ENCODE measurements at regions not wholly inside any gene's neighbourhood (a gene's known extent, or its start where the extent isn't known, plus 50 kb on each side); places are given as distances from the start of the nearest gene placed in this dataset.

DNA sequence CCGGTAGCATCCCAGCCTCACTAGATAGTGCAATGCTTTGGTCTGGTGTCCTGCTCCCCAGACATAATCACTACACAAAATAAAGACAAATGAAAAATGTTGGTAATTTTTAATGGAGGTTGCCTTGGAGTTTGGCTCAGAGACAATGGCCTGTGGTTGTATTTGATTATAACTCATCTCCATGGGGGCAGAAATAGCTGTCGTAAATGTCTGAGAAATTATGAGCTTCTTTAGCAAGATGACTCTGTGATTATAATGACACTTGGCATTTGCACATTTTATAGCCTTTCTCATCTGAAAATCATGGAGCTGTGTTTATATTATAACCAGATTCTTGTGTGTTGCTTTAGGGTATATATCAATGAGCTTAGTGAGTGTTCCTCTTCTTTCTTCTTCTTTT is 1779.7 kb upstream of the CELF4 start:
- no peaks in the 10 kb centered on the region for H4K20me1 ChIP-seq (ENCODE audit: control insufficient read depth, insufficient read depth, low read depth, low read length)
- H3K4me1 ChIP-seq (ENCODE audit: control insufficient read depth, low read length): no peaks in the 10 kb centered on the region
- no peak overlapping the region for H3K27ac ChIP-seq (ENCODE audit: low read depth, low read length)
- no peaks in the 10 kb centered on the region for H3K9me2 ChIP-seq (replicated peaks; ENCODE audit: control insufficient read depth, low read length)
- H3F3A ChIP-seq (ENCODE audit: control insufficient read depth, insufficient read depth): no peaks in the 10 kb centered on the region
- no peaks in the 10 kb centered on the region for H3K27me3 ChIP-seq (ENCODE audit: control insufficient read depth, low read length)
- no peaks in the 10 kb centered on the region for H3K36me3 ChIP-seq (ENCODE audit: control insufficient read depth, low read length)
- no peak overlapping the region for H3K4me3 ChIP-seq (ENCODE audit: low read length)
- no peaks in the 10 kb centered on the region for H3K79me2 ChIP-seq (ENCODE audit: control insufficient read depth, low read length)
- TF ChIP-seq, protein P1, sequence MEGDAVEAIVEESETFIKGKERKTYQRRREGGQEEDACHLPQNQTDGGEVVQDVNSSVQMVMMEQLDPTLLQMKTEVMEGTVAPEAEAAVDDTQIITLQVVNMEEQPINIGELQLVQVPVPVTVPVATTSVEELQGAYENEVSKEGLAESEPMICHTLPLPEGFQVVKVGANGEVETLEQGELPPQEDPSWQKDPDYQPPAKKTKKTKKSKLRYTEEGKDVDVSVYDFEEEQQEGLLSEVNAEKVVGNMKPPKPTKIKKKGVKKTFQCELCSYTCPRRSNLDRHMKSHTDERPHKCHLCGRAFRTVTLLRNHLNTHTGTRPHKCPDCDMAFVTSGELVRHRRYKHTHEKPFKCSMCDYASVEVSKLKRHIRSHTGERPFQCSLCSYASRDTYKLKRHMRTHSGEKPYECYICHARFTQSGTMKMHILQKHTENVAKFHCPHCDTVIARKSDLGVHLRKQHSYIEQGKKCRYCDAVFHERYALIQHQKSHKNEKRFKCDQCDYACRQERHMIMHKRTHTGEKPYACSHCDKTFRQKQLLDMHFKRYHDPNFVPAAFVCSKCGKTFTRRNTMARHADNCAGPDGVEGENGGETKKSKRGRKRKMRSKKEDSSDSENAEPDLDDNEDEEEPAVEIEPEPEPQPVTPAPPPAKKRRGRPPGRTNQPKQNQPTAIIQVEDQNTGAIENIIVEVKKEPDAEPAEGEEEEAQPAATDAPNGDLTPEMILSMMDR (IDR thresholded peaks at IDR 0.05; ENCODE audit: low read depth, low read length, poor library complexity, severe bottlenecking): no peak
- TF ChIP-seq EZH2phosphoT487 (IDR thresholded peaks at IDR 0.05; ENCODE audit: borderline replicate concordance, low read length): no peak
- H3K9me3 ChIP-seq (ENCODE audit: control insufficient read depth, insufficient read depth, low read length): no peaks in the 10 kb centered on the region; the same call in 1 of the 2 replicates
- no peak overlapping the region for H3K4me2 ChIP-seq (ENCODE audit: low read length)

DNA sequence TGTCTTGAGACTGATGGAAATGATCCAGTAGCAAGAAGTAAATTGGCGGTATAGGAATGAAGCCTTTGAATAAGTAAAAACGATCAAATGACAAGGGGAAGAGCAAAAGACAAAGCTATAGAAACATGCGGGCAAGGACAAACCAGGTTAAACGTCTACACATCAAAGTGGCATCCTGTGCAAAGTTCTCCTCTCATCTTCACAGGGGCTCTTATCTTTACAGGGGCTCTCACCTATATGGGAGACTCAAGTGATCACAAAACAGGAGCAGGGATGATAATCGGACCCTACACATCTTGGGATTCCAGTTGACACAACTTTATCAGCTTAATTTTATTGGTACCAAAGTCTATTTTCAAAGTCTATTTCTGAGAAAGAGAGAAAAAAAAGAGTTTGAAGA is 1778.9 kb upstream of the CELF4 start:
- Histone ChIP-seq H3K4me3 (ENCODE audit: low read length) (no peak overlapping the region), H3K79me2 (ENCODE audit: control insufficient read depth, low read length) (no peaks in the 10 kb centered on the region), H3K4me1 (ENCODE audit: control insufficient read depth, low read length) (no peaks in the 10 kb centered on the region), H3K9me2 (replicated peaks; ENCODE audit: control insufficient read depth, low read length) (no peaks in the 10 kb centered on the region), H3K27me3 (ENCODE audit: control insufficient read depth, low read length) (no peaks in the 10 kb centered on the region), H3K9me3 (ENCODE audit: control insufficient read depth, insufficient read depth, low read length) (no peaks in the 10 kb centered on the region; the same call in 1 of the 2 replicates), H3K4me2 (ENCODE audit: low read length) (no peak overlapping the region), H3F3A (ENCODE audit: control insufficient read depth, insufficient read depth) (no peaks in the 10 kb centered on the region), H4K20me1 (ENCODE audit: control insufficient read depth, insufficient read depth, low read depth, low read length) (no peaks in the 10 kb centered on the region), H3K27ac (ENCODE audit: low read depth, low read length) (no peak overlapping the region), H3K36me3 (ENCODE audit: control insufficient read depth, low read length) (no peaks in the 10 kb centered on the region)
- no peak for TF ChIP-seq EZH2phosphoT487 (IDR thresholded peaks at IDR 0.05; ENCODE audit: borderline replicate concordance, low read length)

- Histone ChIP-seq H3K27ac (ENCODE audit: low read depth, low read length) (no peak overlapping the region), H3K79me2 (ENCODE audit: control insufficient read depth, low read length) (no peaks in the 10 kb centered on the region), H3K9me2 (replicated peaks; ENCODE audit: control insufficient read depth, low read length) (no peaks in the 10 kb centered on the region), H3K9me3 (ENCODE audit: control insufficient read depth, insufficient read depth, low read length) (no peaks in the 10 kb centered on the region), H4K20me1 (ENCODE audit: control insufficient read depth, insufficient read depth, low read depth, low read length) (no peaks in the 10 kb centered on the region), H3K4me3 (ENCODE audit: low read length) (no peak overlapping the region), H3K4me1 (ENCODE audit: control insufficient read depth, low read length) (no peaks in the 10 kb centered on the region), H3F3A (ENCODE audit: control insufficient read depth, insufficient read depth) (no peaks in the 10 kb centered on the region), H3K4me2 (ENCODE audit: low read length) (no peak overlapping the region), H3K27me3 (ENCODE audit: control insufficient read depth, low read length) (no peaks in the 10 kb centered on the region), H3K36me3 (ENCODE audit: control insufficient read depth, low read length) (no peaks in the 10 kb centered on the region)
- TF ChIP-seq, protein P1 (IDR thresholded peaks at IDR 0.05; ENCODE audit: low read depth, low read length, poor library complexity, severe bottlenecking): no peak
- no peak for TF ChIP-seq EZH2phosphoT487 (IDR thresholded peaks at IDR 0.05; ENCODE audit: borderline replicate concordance, low read length)
Observed at GRCh38 chr18:39341129-39341528, 1775.5 kb upstream of the CELF4 start.

- TF ChIP-seq, protein P1 (IDR thresholded peaks at IDR 0.05; ENCODE audit: low read depth, low read length, poor library complexity, severe bottlenecking): no peak
- TF ChIP-seq EZH2phosphoT487 (IDR thresholded peaks at IDR 0.05; ENCODE audit: borderline replicate concordance, low read length): no peak
- no peaks in the 10 kb centered on the region for H3K4me1 ChIP-seq (ENCODE audit: control insufficient read depth, low read length)
- no peaks in the 10 kb centered on the region for H3K27me3 ChIP-seq (ENCODE audit: control insufficient read depth, low read length)
- H3K27ac ChIP-seq (ENCODE audit: low read depth, low read length): no peak overlapping the region
- no peaks in the 10 kb centered on the region for H3K79me2 ChIP-seq (ENCODE audit: control insufficient read depth, low read length)
- H3K4me2 ChIP-seq (ENCODE audit: low read length): no peak overlapping the region
- no peaks in the 10 kb centered on the region for H3K9me3 ChIP-seq (ENCODE audit: control insufficient read depth, insufficient read depth, low read length)
- no peak overlapping the region for H3K4me3 ChIP-seq (ENCODE audit: low read length)
- H3K9me2 ChIP-seq (replicated peaks; ENCODE audit: control insufficient read depth, low read length): no peaks in the 10 kb centered on the region
- H3K36me3 ChIP-seq (ENCODE audit: control insufficient read depth, low read length): no peaks in the 10 kb centered on the region
- no peaks in the 10 kb centered on the region for H3F3A ChIP-seq (ENCODE audit: control insufficient read depth, insufficient read depth)
- no peaks in the 10 kb centered on the region for H4K20me1 ChIP-seq (ENCODE audit: control insufficient read depth, insufficient read depth, low read depth, low read length)
Observed at GRCh38 chr18:39340418-39340817, 1774.8 kb upstream of the CELF4 start.

Measured in DOHH2 (cell line).